Retinal pigment epithelial cell (primary cell): ENCODE measurements at regions not wholly inside any gene's neighbourhood (a gene's known extent, or its start where the extent isn't known, plus 50 kb on each side); places are given as distances from the start of the nearest gene placed in this dataset.

Source experiments
- DNase-seq: peaks from one replicate; pipeline ENCODE4 v3.0.0-alpha.2; 2010; ENCODE audit warnings: low read depth
- H3K4me3 ChIP-seq: 2 replicates; pipeline ENCODE4 v1.5.1; 2011; ENCODE audit warnings: mild to moderate bottlenecking, low read length, control low read depth, moderate library complexity
- CTCF ChIP-seq: conservative IDR thresholded peaks from 2 replicates; pipeline ENCODE4 v1.5.1; 2011; ENCODE audit warnings: low read depth, low read length, control low read depth, inconsistent platforms

- DNase-seq = no peak
- no peak overlapping the region for H3K4me3 ChIP-seq
- TF ChIP-seq CTCF = no peak
These were observed 305.3 kb downstream of the TEX29 start for GRCh38 chr13:111625526-111626315.

- no peak for TF ChIP-seq CTCF
- DNase-seq = no peak
- no peak overlapping the region for H3K4me3 ChIP-seq
These were observed 306.2 kb downstream of the TEX29 start for GRCh38 chr13:111626371-111627305.

GRCh38 chr13:111627596-111627995 is 307.2 kb downstream of the TEX29 start:
- no peak overlapping the region for H3K4me3 ChIP-seq
- TF ChIP-seq CTCF = no peak
- DNase-seq = no peak

GRCh38 chr13:111629016-111629415 is 308.6 kb downstream of the TEX29 start:
- DNase-seq = no peak
- no peak overlapping the region for H3K4me3 ChIP-seq
- TF ChIP-seq CTCF = no peak

- no peak overlapping the region for H3K4me3 ChIP-seq
- no peak for TF ChIP-seq CTCF
- no peak for DNase-seq
These were observed 309.0 kb downstream of the TEX29 start for GRCh38 chr13:111629457-111629856.

GRCh38 chr13:111629926-111630325 is 309.5 kb downstream of the TEX29 start:
- no peak for TF ChIP-seq CTCF
- no peak for DNase-seq
- H3K4me3 ChIP-seq = no peak overlapping the region
